Ovary (tissue), 3 donors: ENCODE measurements at regions not wholly inside any gene's neighbourhood (a gene's known extent, or its start where the extent isn't known, plus 50 kb on each side); places are given as distances from the start of the nearest gene placed in this dataset.
"Not testable (repeated sequence)": the region's sequence is repeated elsewhere in the genome, so short reads cannot be mapped to it uniquely, and the experiment has no call there.

Experiments
- POLR2A ChIP-seq: fragments of 450-650 bp; IDR thresholded peaks from one replicate; pipeline ENCODE4 v1.6.1; 2017; ENCODE audit warnings: antibody characterized with exemption, mild to moderate bottlenecking, moderate library complexity
- TF ChIP-seq, protein P1 (sequence below), 3 donors: fragments of 450-650 bp in 2 of 3; fragments of 200-600 bp in 1 of 3; IDR thresholded peaks; one replicate each; pipeline versions ENCODE4 v1.5.1 to v1.8.0; 2016 to 2022; ENCODE audit warnings: antibody characterized with exemption in 3 of 3, mild to moderate bottlenecking in 1 of 3
- donor health status: DM: no; HTN: no; CAD: no.

DNA sequence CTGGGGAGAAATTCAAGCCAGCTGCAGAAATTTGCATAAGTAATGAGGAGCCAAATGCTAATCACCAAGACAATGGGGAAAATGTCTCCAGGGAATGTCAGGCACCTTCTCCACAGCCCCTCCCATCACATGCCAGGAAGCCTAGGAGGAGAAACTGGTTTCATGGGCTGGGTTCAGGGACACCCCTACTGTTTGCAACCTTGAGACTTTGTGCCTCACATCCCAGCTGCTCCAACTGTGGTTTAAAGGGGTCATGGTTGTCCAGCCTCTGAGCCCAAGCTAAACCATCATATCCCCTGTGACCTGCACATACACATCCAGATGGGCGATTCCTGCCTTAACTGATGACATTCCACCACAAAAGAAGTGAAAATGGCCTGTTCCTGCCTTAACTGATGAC is 258.4 kb upstream of the GULP1 start:
- TF ChIP-seq, protein P1, sequence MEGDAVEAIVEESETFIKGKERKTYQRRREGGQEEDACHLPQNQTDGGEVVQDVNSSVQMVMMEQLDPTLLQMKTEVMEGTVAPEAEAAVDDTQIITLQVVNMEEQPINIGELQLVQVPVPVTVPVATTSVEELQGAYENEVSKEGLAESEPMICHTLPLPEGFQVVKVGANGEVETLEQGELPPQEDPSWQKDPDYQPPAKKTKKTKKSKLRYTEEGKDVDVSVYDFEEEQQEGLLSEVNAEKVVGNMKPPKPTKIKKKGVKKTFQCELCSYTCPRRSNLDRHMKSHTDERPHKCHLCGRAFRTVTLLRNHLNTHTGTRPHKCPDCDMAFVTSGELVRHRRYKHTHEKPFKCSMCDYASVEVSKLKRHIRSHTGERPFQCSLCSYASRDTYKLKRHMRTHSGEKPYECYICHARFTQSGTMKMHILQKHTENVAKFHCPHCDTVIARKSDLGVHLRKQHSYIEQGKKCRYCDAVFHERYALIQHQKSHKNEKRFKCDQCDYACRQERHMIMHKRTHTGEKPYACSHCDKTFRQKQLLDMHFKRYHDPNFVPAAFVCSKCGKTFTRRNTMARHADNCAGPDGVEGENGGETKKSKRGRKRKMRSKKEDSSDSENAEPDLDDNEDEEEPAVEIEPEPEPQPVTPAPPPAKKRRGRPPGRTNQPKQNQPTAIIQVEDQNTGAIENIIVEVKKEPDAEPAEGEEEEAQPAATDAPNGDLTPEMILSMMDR (IDR thresholded peaks at IDR 0.05): not testable (repeated sequence)
- not testable (repeated sequence) for TF ChIP-seq POLR2A
